Fibroblast of lung (primary cell): ENCODE measurements at regions not wholly inside any gene's neighbourhood (a gene's known extent, or its start where the extent isn't known, plus 50 kb on each side); places are given as distances from the start of the nearest gene placed in this dataset.

ENCODE experiments used
- CTCF ChIP-seq, 2 donors: IDR thresholded peaks in 1 of 2; conservative IDR thresholded peaks in 1 of 2; 1 replicate in 1 of 2; 2 replicates in 1 of 2; pipeline ENCODE4 v1.5.1; 2011 to 2012; ENCODE audit warnings: low read length in 2 of 2, control low read depth in 1 of 2, inconsistent platforms in 1 of 2, low read depth in 1 of 2, mild to moderate bottlenecking in 1 of 2
- EZH2 ChIP-seq: IDR thresholded peaks from 2 replicates; pipeline ENCODE4 v1.5.1; 2012; ENCODE audit warnings: low read length, control low read depth, mild to moderate bottlenecking; ENCODE audit errors: missing control alignments

- TF ChIP-seq CTCF (conservative IDR thresholded peaks at IDR 0.05 in 1 of 2, IDR thresholded peaks at IDR 0.05 in 1 of 2; ENCODE audit: low read depth in 1 of 2, low read length in 2 of 2) = no peak
- no peak for TF ChIP-seq EZH2
Measured at GRCh38 chr7:136050462-136050847, 73.3 kb upstream of the MTPN start.
